HUES48 (cell line): ENCODE measurements at regions not wholly inside any gene's neighbourhood (a gene's known extent, or its start where the extent isn't known, plus 50 kb on each side); places are given as distances from the start of the nearest gene placed in this dataset.

Experiments used
- H3K27ac ChIP-seq: one replicate; pipeline ENCODE4 v1.7.0; 2013; ENCODE audit warnings: low read depth, low read length, inconsistent platforms
- H3K27me3 ChIP-seq: 2 replicates; pipeline ENCODE4 v1.6.1; 2013; ENCODE audit warnings: mild to moderate bottlenecking, low read length; ENCODE audit not compliant: control insufficient read depth, insufficient read depth
- H3K36me3 ChIP-seq: 2 replicates; pipeline ENCODE4 v1.6.1; 2013; ENCODE audit warnings: low read length; ENCODE audit not compliant: control insufficient read depth, insufficient read depth
- H3K4me1 ChIP-seq: 2 replicates; pipeline ENCODE4 v1.6.1; 2013; ENCODE audit warnings: mild to moderate bottlenecking, low read length; ENCODE audit not compliant: control insufficient read depth, insufficient read depth
- H3K4me3 ChIP-seq: 2 replicates; pipeline ENCODE4 v1.5.1; 2013; ENCODE audit warnings: mild to moderate bottlenecking, low read depth, low read length
- H3K9ac ChIP-seq: 2 replicates; pipeline ENCODE4 v1.6.1; 2013; ENCODE audit warnings: mild to moderate bottlenecking, low read depth, low read length, moderate library complexity
- H3K9me3 ChIP-seq: 2 replicates; pipeline ENCODE4 v1.6.1; 2013; ENCODE audit warnings: low read length; ENCODE audit not compliant: control insufficient read depth, insufficient read depth

DNA sequence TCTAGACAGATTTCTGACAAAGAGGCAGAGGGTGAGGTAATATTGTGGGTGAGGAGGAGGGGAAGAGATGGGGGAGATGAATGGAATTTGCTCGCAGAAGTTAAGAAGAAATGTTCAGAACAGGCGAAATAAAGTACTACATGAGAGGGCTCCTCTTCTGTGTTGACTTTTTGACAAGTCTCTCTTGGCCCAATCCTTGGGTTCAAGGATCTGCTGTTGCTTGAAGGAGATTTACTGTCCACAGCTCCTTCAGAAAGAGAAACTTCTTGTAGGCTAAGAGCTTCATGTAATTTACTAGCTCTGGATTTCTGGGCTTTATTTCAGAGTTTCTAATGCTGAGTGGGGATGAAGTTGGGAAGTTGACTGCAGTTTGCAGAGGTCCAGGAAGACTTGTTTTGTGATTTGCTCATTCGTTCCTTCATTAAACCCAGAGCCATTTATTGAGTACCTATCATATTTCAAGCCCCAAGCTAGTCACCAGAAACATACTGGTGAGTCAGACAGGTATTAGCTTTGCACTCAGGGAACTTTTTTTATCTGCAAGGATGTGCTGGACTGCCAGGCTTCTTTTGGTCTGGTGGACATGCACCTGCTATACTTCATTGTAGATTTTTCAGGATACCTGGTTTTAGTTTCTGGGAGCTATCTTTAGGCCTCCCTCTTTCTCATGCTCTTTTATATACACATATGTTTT, 402.9 kb upstream of the CLINT1 start:
- Histone ChIP-seq H3K27ac (no peak overlapping the region), H3K4me3 (no peak overlapping the region), H3K27me3 (no peaks in the 10 kb centered on the region), H3K9ac (no peak overlapping the region), H3K9me3 (no peaks in the 10 kb centered on the region), H3K4me1 (no peaks in the 10 kb centered on the region), H3K36me3 (no peaks in the 10 kb centered on the region)

DNA sequence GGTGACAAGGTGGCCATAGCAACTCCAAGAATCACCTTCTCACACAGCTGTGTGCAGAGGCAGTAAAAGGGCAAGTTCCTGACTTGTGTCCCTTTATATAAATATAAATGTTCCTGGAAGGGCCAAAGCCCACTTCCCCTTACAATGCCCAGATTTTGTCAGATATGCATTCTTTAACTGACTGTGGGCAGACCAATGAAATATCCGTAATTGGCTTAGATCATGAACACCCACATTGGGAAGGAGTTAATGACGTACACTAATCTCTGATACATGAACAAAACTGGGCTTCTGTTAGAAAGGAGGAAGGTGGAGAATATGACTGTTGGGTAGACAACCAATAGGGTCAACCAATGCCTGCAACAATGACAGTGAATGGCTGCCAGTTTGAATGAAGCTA, 397.2 kb upstream of the CLINT1 start:
- Histone ChIP-seq H3K36me3 (no peaks in the 10 kb centered on the region), H3K4me3 (no peak overlapping the region), H3K27ac (no peak overlapping the region), H3K9me3 (no peaks in the 10 kb centered on the region), H3K27me3 (no peaks in the 10 kb centered on the region), H3K4me1 (no peaks in the 10 kb centered on the region), H3K9ac (no peak overlapping the region)

DNA sequence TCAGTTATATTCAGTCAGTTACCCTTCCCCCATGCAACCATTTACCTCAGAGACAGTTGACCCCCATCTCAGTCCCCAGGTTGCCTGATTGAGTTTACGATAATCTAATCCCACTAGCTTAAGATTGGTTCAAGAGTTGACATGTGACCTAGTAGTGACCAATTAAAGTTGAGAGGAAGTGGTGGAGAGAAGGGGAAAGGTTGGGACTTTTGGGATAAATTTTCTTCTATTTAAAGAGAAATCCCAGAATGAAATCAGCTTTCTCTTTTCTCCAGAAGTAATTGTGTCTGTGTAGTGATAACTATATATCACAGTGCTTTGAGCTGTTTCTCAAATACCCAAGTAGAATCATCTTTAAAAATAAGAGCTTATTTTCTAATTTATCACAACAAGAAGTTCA, 396.7 kb upstream of the CLINT1 start:
- Histone ChIP-seq H3K9ac (no peak overlapping the region), H3K4me1 (no peaks in the 10 kb centered on the region), H3K27me3 (no peaks in the 10 kb centered on the region), H3K27ac (no peak overlapping the region), H3K4me3 (no peak overlapping the region), H3K36me3 (no peaks in the 10 kb centered on the region), H3K9me3 (no peaks in the 10 kb centered on the region)

GRCh38 chr5:158246661-158247060, 387.7 kb upstream of the CLINT1 start:
- Histone ChIP-seq H3K9me3 (no peaks in the 10 kb centered on the region), H3K36me3 (no peaks in the 10 kb centered on the region), H3K4me1 (no peaks in the 10 kb centered on the region), H3K4me3 (no peak overlapping the region), H3K27me3 (no peaks in the 10 kb centered on the region), H3K9ac (no peak overlapping the region), H3K27ac (no peak overlapping the region)

GRCh38 chr5:158245513-158245912, 386.6 kb upstream of the CLINT1 start:
- Histone ChIP-seq H3K9ac (no peak overlapping the region), H3K27me3 (no peaks in the 10 kb centered on the region), H3K4me1 (no peaks in the 10 kb centered on the region), H3K9me3 (no peaks in the 10 kb centered on the region), H3K36me3 (no peaks in the 10 kb centered on the region), H3K4me3 (no peak overlapping the region), H3K27ac (no peak overlapping the region)

DNA sequence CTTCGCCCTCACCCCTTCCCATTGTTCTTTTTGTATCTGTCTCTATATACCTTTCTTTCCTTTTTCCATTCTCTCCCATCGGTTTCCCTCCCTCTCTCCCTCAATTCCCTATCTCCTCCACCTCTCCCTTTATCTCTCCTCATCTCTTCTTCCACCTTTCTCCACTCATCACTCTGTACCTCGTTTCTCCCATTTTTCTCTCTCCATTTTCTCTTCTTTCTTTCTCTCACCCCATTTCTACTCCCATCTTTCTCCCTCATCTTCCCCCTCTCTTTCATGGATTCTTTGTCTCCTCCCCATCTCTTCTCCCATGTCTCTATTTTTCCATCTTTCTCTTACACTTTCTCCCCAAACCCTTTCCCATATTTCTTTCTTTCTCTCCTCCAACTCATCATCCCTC, 385.9 kb upstream of the CLINT1 start:
- Histone ChIP-seq H3K9ac (no peak overlapping the region), H3K27me3 (no peaks in the 10 kb centered on the region), H3K4me3 (no peak overlapping the region), H3K36me3 (no peaks in the 10 kb centered on the region), H3K9me3 (no peaks in the 10 kb centered on the region), H3K4me1 (no peaks in the 10 kb centered on the region), H3K27ac (no peak overlapping the region)

DNA sequence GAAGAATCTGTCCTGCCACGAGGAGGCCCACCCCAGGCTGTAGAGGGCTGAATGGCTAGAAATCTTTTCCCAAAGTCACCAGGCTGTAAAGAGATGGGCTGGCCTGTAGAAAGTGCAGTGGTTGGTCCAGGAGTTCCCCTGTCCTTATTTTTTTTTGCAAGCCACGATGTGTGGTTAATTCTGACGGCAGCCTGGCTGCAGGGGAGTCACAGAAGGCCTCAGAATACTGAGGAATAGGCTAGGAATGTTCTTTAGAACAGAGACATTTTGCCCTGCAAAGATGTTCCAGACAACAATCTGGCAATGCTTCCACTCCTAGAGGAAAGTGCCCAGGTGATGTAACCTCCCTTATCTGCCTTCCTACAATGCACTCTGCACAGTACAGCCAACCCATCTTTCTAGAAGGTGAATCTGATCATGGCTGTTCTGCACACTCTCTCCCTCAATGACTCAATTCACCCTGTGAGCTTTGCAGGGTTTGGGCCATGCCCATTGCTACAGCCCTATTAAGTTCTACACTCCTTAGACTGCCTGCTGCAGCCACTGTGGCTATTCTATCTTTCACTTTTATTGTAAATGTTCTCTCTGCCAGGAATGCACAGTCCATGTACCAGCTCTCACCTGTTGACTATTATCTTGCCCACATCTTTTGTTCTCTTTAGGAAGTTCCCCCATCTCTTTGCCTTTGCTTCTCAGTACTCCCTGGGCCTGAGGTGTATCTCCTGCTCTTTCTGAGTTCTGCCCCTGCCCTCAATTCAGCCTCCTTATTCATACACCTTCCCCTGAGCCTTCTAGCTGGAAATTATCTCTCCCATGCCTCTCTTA, 377.8 kb upstream of the CLINT1 start:
- Histone ChIP-seq H3K27ac (no peak overlapping the region), H3K4me3 (no peak overlapping the region), H3K27me3 (no peaks in the 10 kb centered on the region), H3K9me3 (no peaks in the 10 kb centered on the region), H3K36me3 (no peaks in the 10 kb centered on the region), H3K4me1 (no peaks in the 10 kb centered on the region), H3K9ac (no peak overlapping the region)

DNA sequence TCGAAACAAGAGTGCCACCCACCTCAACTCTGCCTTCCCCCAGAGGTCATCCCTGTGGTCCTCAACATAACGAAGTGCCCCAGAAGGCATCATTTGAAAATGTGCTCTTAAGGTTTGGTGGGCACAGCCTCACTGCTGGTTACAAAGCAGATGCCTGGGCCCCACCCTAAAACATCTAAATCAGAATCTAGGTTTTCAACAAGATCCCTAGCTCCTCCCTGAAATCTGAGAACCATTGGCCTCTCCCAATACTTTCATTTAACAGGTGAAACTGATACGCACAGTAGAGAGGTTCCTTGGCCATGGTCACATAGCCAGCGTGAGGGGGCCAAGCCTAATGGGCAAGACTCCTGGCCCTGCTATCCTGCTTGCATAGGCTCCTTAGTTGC, 376.2 kb upstream of the CLINT1 start:
- no peak overlapping the region for H3K4me3 ChIP-seq

DNA sequence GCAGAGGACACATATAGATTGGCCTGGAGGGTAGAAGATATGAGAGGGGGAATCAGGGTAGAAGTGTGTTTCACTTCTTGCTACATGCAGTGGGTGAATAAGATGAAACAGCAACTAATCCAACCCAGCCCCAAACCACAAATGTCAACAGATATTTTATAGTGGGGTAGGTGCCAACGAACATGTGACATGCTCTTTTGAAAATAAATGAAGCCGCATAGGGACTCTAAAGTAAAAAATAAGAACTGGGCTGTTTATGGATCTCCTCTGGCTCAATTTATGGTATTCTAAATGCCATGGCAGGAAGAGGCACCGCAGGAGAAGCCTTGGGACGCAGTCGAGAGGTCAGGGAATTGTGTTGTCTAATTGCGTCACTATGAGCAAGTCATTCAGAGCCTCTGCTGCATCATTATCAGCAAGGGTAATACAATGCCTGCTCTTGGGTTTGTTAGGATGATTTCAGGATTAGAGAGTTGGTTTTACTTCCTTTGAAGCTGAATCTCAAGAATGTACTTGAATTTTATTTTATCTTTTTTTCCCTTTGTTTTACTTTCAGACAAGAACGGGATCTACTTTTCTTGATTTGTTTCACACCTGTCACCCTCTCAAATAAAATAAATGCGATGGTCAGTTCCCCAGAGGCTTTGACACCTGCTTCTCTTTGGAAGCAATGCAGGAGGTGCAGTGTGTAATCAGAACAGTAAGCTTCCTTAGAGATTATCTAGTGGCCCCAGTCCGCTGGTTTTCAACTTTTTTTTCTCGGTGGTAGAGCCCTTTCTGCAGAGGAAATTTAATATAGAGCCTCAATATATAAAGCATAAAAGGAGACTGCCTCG, 375.6 kb upstream of the CLINT1 start:
- Histone ChIP-seq H3K4me1 (no peaks in the 10 kb centered on the region), H3K9me3 (no peaks in the 10 kb centered on the region), H3K27me3 (no peaks in the 10 kb centered on the region), H3K9ac (no peak overlapping the region), H3K36me3 (no peaks in the 10 kb centered on the region), H3K4me3 (no peak overlapping the region), H3K27ac (no peak overlapping the region)

More for the DNA sequence above, 376.2 kb upstream of the CLINT1 start:
- Histone ChIP-seq H3K27ac (no peak overlapping the region), H3K9me3 (no peaks in the 10 kb centered on the region), H3K36me3 (no peaks in the 10 kb centered on the region), H3K4me1 (no peaks in the 10 kb centered on the region), H3K27me3 (no peaks in the 10 kb centered on the region), H3K9ac (no peak overlapping the region)

DNA sequence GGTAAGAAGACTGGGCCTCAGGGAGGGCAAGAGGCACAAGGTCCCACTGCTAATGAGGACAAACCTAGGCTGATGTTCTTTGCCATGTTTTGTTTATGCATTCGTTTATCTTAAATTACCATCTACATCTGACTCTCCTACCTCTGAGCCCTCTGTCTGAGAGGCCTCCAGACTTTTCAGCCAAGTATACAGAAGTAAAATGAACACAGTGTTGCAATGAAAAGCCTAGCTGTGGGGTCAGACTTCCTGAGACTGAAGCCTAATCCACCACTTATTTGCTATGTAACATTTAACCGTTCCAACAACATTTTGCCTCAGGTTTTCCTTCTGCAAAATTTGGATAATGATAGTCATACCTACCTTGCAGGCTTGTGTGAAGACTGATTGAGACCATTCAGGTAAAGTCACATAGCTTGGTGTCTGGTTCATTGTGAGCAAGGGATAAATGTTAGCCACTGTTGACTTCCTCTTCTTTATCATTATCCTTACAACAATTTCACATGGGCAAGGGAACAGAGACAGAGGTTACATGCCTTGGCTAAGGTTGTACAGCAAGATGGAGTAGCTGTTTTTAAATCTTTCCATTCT, 374.9 kb upstream of the CLINT1 start:
- Histone ChIP-seq H3K4me1 (no peaks in the 10 kb centered on the region), H3K9ac (no peak overlapping the region), H3K9me3 (no peaks in the 10 kb centered on the region), H3K4me3 (no peak overlapping the region), H3K27me3 (no peaks in the 10 kb centered on the region), H3K27ac (no peak overlapping the region), H3K36me3 (no peaks in the 10 kb centered on the region)
